Suprapubic skin (tissue), 4 donors: ENCODE measurements at regions not wholly inside any gene's neighbourhood (a gene's known extent, or its start where the extent isn't known, plus 50 kb on each side); places are given as distances from the start of the nearest gene placed in this dataset.

ENCODE experiments used
- DNase-seq, 2 donors: peaks; one replicate each; pipeline ENCODE4 v3.0.0-alpha.2; 2019; ENCODE audit warnings: low spot score in 2 of 2
- H3K27ac ChIP-seq: fragments of 200-600 bp; sonication (generic); one replicate; pipeline ENCODE4 v1.5.1; 2019
- H3K27me3 ChIP-seq: fragments of 200-600 bp; sonication (generic); one replicate; pipeline ENCODE4 v1.5.1; 2019
- H3K36me3 ChIP-seq: fragments of 200-600 bp; sonication (generic); one replicate; pipeline ENCODE4 v1.5.1; 2019
- H3K4me1 ChIP-seq: fragments of 200-600 bp; sonication (generic); one replicate; pipeline ENCODE4 v1.5.1; 2019
- H3K4me3 ChIP-seq: fragments of 200-600 bp; sonication (generic); one replicate; pipeline ENCODE4 v1.5.1; 2019; ENCODE audit warnings: mild to moderate bottlenecking
- H3K9me3 ChIP-seq: fragments of 200-600 bp; sonication (generic); one replicate; pipeline ENCODE4 v1.5.1; 2019
- EP300 ChIP-seq: sonication (generic); formaldehyde crosslinking; IDR thresholded peaks from one replicate; pipeline ENCODE4 v1.6.1; 2017; ENCODE audit warnings: antibody characterized with exemption
- POLR2A ChIP-seq, 2 donors: fragments of 450-650 bp; IDR thresholded peaks; one replicate each; pipeline ENCODE4 v1.6.1; 2017; ENCODE audit warnings: antibody characterized with exemption in 2 of 2, mild to moderate bottlenecking in 2 of 2, moderate library complexity in 2 of 2
- POLR2AphosphoS5 ChIP-seq, 3 donors: sonication (generic); formaldehyde crosslinking; IDR thresholded peaks; one replicate each; pipeline ENCODE4 v1.6.1; 2017; ENCODE audit warnings: antibody characterized with exemption in 3 of 3
- WGBS: methylation state at CpG from one replicate; pipeline ENCODE4 v1.1.5; 2018; 5-methylcytosine and 5-hydroxymethylcytosine counted together
- TF ChIP-seq, protein P1 (sequence below), 2 donors: fragments of 200-600 bp in 1 of 2; fragments of 450-650 bp in 1 of 2; sonication (generic) in 1 of 2; IDR thresholded peaks; one replicate each; pipeline ENCODE4 v1.5.1; 2016 to 2019; ENCODE audit warnings: antibody characterized with exemption in 2 of 2, mild to moderate bottlenecking in 1 of 2, moderate library complexity in 1 of 2

- TF ChIP-seq POLR2AphosphoS5 (IDR thresholded peaks at IDR 0.05), result no peak
- TF ChIP-seq EP300, result no peak
- TF ChIP-seq, protein P1, sequence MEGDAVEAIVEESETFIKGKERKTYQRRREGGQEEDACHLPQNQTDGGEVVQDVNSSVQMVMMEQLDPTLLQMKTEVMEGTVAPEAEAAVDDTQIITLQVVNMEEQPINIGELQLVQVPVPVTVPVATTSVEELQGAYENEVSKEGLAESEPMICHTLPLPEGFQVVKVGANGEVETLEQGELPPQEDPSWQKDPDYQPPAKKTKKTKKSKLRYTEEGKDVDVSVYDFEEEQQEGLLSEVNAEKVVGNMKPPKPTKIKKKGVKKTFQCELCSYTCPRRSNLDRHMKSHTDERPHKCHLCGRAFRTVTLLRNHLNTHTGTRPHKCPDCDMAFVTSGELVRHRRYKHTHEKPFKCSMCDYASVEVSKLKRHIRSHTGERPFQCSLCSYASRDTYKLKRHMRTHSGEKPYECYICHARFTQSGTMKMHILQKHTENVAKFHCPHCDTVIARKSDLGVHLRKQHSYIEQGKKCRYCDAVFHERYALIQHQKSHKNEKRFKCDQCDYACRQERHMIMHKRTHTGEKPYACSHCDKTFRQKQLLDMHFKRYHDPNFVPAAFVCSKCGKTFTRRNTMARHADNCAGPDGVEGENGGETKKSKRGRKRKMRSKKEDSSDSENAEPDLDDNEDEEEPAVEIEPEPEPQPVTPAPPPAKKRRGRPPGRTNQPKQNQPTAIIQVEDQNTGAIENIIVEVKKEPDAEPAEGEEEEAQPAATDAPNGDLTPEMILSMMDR (IDR thresholded peaks at IDR 0.05), result no peak
- no peak for DNase-seq
- 78% methylated on average over 5 of the region's 5 CpGs for WGBS
Measured at GRCh38 chr10:113449006-113449695, 103.7 kb upstream of the HABP2 start.

DNA sequence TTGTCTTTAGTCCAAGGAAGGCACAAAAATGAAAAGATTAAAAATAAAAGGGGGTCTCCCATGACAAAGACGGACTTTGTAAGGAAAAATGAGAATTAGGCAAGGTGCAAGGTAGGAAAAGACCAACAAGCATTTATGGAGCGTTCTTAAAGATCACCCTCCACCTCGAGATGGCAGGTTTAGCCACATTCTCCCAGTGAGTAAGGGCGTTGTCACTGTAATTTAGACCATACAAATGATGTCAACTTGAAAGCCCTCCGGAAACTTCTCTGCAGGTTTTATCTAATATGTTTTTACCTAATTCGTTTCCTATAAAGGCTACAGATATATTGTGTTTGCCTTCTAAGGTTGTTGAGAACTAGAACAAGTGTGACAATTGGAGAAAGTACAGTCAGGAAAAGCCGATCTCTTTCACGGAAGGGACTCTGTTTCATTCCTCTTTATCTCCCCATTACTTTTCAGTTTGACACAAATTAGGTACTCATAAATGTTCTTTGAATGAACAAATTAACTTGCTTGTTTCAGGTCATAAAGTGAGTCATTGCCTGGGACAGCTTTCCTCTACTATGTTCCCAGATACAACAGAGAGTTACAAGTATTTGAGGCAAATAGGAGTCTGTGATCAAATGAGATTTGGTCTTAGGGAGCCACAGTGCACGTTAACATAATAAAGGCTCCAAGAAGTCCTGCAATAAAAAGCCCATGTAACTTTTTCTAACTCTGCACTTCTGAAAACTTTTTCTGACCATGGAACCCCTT lies 102.6 kb upstream of the HABP2 start:
- TF ChIP-seq POLR2A (IDR thresholded peaks at IDR 0.05), result no peak
- TF ChIP-seq EP300, result no peak
- TF ChIP-seq, protein P1 (IDR thresholded peaks at IDR 0.05), result no peak
- TF ChIP-seq POLR2AphosphoS5 (IDR thresholded peaks at IDR 0.05), result no peak
- no peak overlapping the region for H3K27ac ChIP-seq

More at GRCh38 chr10:113449006-113449695, 103.7 kb upstream of the HABP2 start:
- Histone ChIP-seq H3K36me3 (no peaks in the 10 kb centered on the region), H3K4me3 (no peak overlapping the region), H3K9me3 (no peaks in the 10 kb centered on the region), H3K4me1 (peaks cover under 1% of the 10 kb centered on the region), H3K27ac (no peak overlapping the region), H3K27me3 (peaks cover 4% of the 10 kb centered on the region)

GRCh38 chr10:113450906-113451305 lies 101.9 kb upstream of the HABP2 start:
- Histone ChIP-seq H3K4me3 (no peak overlapping the region), H3K27ac (no peak overlapping the region), H3K9me3 (no peaks in the 10 kb centered on the region), H3K36me3 (no peaks in the 10 kb centered on the region), H3K27me3 (peaks cover 4% of the 10 kb centered on the region), H3K4me1 (peaks cover 6% of the 10 kb centered on the region)
- no peak for DNase-seq
- TF ChIP-seq, protein P1 (IDR thresholded peaks at IDR 0.05), result no peak
- no peak for TF ChIP-seq EP300
- no peak for TF ChIP-seq POLR2AphosphoS5 (IDR thresholded peaks at IDR 0.05)
- TF ChIP-seq POLR2A (IDR thresholded peaks at IDR 0.05), result no peak
- WGBS, result 93% methylated on average over 1 of the region's 1 CpG

More for the DNA sequence above, 102.6 kb upstream of the HABP2 start:
- Histone ChIP-seq H3K4me3 (no peak overlapping the region), H3K36me3 (no peaks in the 10 kb centered on the region), H3K27me3 (peaks cover 4% of the 10 kb centered on the region), H3K9me3 (no peaks in the 10 kb centered on the region), H3K4me1 (peaks cover 6% of the 10 kb centered on the region)
- DNase-seq, result no peak
- WGBS, result 59% methylated on average over 9 of the region's 9 CpGs

DNA sequence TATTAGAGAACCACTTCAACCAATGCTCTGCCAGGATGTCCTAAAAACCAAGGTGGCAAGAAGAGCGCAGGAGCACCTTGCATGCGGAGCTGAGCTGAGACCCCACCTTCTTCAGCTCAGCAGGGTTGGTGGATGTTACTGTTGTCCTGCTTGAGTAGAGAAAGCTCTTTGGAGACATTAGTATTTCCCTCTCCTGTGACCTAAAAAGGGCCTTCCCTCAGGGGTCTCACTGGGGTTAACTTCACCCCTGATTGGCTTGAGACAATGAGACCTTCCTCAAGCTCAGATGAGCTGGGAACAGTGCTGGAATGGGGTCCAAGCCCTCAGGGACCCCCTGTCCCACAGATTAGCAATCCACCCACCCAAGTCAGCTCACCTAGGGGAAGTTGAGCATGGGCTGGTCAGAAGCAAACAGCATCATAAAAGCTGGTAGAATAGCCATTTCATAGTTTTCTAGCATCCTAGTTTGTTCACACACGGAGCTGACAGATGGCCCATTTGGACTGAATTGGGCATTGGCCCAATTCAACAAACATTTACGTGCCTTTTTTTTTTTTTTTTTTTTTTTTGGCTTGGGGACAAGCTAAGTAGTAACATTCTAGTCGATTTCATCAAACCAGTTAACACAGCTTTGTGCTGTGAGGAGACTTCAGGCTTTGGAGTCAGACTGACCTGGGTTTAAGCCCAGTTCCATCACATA lies 100.6 kb upstream of the HABP2 start:
- WGBS, result 66% methylated on average over 5 of the region's 5 CpGs
- no peaks in the 10 kb centered on the region for H3K36me3 ChIP-seq
- TF ChIP-seq EP300, result no peak
- TF ChIP-seq POLR2A (IDR thresholded peaks at IDR 0.05), result no peak
- H3K27me3 ChIP-seq, result peaks cover 4% of the 10 kb centered on the region
- H3K27ac ChIP-seq, result no peak overlapping the region
- peaks cover 6% of the 10 kb centered on the region for H3K4me1 ChIP-seq
- no peak for DNase-seq
- H3K4me3 ChIP-seq, result no peak overlapping the region
- no peaks in the 10 kb centered on the region for H3K9me3 ChIP-seq

DNA sequence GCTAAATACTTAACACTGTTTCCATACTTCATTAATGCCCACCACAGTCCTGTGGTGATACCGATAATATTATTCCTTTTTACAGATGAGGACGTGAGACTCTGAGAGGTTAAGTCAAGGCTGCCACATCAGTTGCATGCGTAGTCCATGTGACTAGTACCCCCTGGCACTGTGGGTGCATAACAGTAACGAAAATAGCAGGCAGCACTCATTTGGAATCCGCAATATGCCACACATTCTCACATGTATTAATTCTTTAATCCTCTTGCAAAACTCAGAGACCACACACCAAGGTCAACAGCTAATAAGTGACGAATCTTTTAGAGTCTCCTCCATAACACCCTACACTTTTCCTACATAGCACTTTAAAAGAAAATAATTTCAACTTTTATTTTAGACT lies 99.5 kb upstream of the HABP2 start:
- no peak for TF ChIP-seq POLR2AphosphoS5 (IDR thresholded peaks at IDR 0.05)
- TF ChIP-seq, protein P1 (IDR thresholded peaks at IDR 0.05), result no peak
- no peak for TF ChIP-seq EP300
- no peak for TF ChIP-seq POLR2A (IDR thresholded peaks at IDR 0.05)
- no peak overlapping the region for H3K27ac ChIP-seq
- H3K36me3 ChIP-seq, result no peaks in the 10 kb centered on the region
- peaks cover 6% of the 10 kb centered on the region for H3K4me1 ChIP-seq
- H3K9me3 ChIP-seq, result no peaks in the 10 kb centered on the region
- WGBS, result 78% methylated on average over 6 of the region's 6 CpGs
- H3K4me3 ChIP-seq, result no peak overlapping the region
- H3K27me3 ChIP-seq, result peaks cover 4% of the 10 kb centered on the region
- DNase-seq, result no peak
